Endothelial cell of umbilical vein (primary cell): ENCODE measurements at regions not wholly inside any gene's neighbourhood (a gene's known extent, or its start where the extent isn't known, plus 50 kb on each side); places are given as distances from the start of the nearest gene placed in this dataset.

Source experiments
- CTCF ChIP-seq, 2 donors: IDR thresholded peaks; 1 replicate in 1 of 2; 2 replicates in 1 of 2; pipeline ENCODE4 v1.5.1; 2011; ENCODE audit warnings: low read length in 2 of 2, mild to moderate bottlenecking in 2 of 2, moderate library complexity in 2 of 2, control low read depth in 1 of 2, inconsistent platforms in 1 of 2, low read depth in 1 of 2; ENCODE audit not compliant: insufficient read depth in 1 of 2; ENCODE audit errors: extremely low read depth in 1 of 2
- POLR2AphosphoS5 ChIP-seq: IDR thresholded peaks from 2 replicates; pipeline ENCODE4 v1.6.1; 2012; ENCODE audit warnings: low read depth, mild to moderate bottlenecking, control low read depth, low read length, moderate library complexity; ENCODE audit not compliant: insufficient read depth
- TF ChIP-seq, protein P1 (sequence below): IDR thresholded peaks from 2 replicates; pipeline ENCODE4 v1.6.1; 2011; ENCODE audit not compliant: insufficient read depth, insufficient read length

DNA sequence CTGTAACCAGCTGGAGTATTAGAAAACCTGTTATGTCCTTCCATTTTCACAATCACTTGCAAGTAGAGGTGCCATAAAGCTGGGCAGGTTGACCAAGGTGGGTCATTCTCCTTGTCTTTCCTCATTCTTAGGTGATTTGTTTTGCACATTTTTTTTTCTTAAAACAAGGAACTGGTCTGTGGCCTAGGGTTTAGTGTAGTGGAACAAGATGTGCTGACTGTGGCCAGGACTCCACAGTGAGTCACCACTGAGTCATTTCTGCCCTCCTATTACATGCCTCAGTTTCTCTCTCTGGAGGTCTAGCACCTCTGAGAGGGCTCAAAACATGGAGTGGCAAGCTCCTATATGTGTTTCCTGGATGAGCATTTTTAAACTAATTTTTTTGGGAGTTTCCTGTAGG is 355.9 kb downstream of the GPM6A start:
- TF ChIP-seq, protein P1, sequence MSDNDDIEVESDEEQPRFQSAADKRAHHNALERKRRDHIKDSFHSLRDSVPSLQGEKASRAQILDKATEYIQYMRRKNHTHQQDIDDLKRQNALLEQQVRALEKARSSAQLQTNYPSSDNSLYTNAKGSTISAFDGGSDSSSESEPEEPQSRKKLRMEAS: no peak
- TF ChIP-seq CTCF (IDR thresholded peaks at IDR 0.05; ENCODE audit: extremely low read depth in 1 of 2, insufficient read depth in 1 of 2, low read depth in 1 of 2, low read length in 2 of 2): no peak
- no peak for TF ChIP-seq POLR2AphosphoS5
